RPMI8226 (cell line): ENCODE measurements at regions not wholly inside any gene's neighbourhood (a gene's known extent, or its start where the extent isn't known, plus 50 kb on each side); places are given as distances from the start of the nearest gene placed in this dataset.
"Not testable (repeated sequence)": the region's sequence is repeated elsewhere in the genome, so short reads cannot be mapped to it uniquely, and the experiment has no call there.

Experiments used
- DNase-seq: peaks from one replicate; pipeline ENCODE4 v3.0.0-alpha.2; 2015

DNA sequence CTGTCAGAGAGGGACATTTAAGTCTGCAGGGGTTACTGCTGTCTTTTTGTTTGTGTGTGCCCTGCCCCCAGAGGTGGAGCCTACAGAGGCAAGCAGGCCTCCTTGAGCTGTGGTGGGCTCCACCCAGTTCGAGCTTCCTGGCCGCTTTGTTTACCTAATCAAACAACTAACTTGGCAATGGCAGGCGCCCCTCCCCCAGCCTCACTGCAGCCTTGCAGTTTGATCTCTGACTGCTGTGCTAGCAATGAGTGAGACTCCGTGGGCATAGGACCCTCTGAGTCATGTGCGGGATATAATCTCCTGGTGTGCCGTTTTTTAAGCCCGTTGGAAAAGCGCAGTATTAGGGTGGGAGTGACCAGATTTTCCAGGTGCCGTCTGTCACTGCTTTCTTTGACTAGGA lies 216.8 kb upstream of the CDKN2B start:
- DNase-seq = not testable (repeated sequence)

DNA sequence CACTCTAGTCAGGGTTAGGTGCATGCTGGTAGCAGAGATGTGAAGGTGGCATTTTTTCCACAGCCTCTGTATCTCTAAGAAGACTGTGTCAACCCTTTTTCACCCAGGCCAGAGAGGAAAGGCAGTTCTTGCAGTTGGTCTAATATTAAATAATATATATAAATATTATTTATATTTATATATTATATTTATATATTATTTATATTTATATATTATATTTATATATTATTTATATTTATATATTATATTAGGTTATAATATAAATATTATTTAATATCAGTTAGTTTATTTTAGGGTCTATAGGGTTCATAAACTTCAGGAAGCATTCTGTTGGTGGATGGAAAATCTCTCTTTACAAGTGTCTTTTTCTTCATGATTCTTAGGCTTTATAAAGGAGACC lies 218.6 kb upstream of the DMRTA1 start:
- DNase-seq = no peak

DNA sequence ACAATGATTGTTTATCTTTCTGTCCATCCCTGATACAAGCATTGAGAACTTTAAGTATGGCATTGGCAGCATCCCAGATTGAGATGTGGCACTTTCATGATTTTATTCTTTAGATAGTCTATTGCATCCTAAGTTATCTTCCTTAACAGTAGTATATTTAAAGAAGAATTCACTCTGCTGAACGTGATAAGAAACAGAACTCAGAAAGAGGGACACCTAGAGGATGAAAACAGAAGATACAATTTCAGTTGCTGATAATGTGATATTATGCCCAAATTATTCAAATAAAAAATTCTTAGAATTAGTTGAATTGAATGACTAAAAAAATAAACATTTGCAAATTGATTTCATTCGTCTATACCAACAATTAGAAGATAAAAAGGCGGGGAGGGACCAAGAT lies 218.1 kb upstream of the DMRTA1 start:
- no peak for DNase-seq

DNA sequence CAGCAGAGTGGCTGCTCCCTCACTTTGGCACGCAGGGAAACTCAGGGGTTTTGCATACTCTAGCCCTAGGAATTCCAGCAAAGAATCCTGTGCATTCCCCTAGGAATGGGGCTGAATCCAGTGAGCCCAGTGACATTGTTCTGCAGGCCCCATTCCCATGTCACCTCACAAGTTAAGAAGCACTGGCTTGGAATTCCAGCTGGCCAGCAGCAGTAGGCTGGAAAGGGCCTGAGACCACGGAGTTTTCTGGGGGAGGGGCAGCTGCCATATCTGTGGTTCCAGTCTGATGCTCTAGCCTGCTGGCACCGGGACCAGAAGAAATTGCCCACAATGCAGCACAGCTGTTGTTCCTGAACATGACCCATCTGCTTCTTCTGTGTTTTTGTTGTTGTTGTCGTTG lies 217.6 kb upstream of the DMRTA1 start:
- no peak for DNase-seq

DNA sequence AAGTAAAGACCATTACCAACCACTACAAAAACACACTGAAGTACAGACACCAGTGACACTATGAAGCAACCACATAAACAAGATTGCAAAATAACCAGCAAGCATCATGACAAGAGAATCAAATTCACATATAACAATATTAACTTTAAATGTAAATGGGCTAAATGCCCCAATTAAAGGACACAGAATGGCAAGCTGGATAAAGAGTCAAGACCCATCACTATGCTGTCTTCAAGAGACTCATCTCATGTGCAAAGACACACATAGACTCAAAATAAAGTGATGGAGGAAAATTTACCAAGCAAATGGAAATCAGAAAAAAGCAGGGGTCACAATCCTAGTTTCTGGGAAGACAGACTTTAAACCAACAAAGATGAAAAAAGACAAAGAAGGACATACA lies 215.3 kb upstream of the DMRTA1 start:
- DNase-seq = not testable (repeated sequence)

DNA sequence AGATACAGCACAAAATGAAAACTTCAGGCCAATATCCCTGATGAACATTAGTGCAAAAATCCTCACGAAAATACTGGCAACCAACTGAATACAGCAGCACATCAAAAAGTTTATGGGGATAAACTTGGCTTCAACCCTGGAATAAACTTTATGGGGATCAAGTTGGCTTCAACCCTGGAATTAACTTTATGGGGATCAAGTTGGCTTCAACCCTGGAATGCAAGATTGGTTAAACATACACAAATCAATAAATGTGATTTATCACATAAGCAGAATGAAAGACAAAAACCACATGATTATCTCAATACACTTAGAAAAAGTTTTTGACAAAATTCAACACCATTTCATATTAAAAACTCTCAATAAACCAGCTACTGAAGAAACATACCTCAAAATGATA lies 213.7 kb upstream of the DMRTA1 start:
- DNase-seq = no peak

DNA sequence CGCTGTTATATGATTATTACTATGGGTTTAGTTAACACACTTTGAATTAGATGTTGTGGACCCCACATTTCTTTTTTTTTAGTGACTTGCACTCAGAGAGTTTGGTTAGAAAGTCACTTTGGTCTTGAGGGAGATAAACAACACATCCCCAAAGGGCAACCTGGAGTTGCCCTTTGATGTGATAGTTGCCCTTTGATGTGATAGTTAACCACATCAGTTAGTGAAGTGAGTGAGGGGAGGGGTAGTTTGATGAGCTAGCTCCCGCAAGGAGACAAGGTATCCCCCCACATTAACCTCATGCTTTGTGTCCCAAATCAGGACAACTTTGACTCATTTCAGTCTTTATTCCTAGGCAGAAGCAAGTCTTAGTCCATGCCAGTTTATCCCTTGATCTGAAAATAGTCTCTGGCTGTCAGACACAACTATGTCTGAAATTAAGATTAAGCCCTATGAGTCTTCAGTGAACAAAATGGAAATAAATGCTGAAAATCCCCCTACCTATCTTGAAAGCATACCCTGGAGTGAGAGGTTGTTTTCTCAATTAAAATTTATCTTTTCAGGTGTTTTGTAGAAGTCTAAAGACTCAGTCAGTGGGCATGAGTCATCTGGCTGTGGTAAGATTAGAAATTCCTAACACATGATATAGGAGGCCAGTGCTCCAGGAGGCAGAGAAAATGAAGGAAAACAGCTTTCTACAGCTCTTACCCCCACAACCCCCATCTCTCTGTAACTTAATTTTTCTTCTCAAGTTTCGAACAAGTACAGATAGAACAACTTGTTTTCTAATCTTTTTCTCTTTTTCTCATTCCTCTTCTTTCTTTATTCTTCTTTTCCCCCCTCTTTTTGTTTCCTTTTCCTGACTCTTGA lies 208.9 kb upstream of the DMRTA1 start:
- no peak for DNase-seq

DNA sequence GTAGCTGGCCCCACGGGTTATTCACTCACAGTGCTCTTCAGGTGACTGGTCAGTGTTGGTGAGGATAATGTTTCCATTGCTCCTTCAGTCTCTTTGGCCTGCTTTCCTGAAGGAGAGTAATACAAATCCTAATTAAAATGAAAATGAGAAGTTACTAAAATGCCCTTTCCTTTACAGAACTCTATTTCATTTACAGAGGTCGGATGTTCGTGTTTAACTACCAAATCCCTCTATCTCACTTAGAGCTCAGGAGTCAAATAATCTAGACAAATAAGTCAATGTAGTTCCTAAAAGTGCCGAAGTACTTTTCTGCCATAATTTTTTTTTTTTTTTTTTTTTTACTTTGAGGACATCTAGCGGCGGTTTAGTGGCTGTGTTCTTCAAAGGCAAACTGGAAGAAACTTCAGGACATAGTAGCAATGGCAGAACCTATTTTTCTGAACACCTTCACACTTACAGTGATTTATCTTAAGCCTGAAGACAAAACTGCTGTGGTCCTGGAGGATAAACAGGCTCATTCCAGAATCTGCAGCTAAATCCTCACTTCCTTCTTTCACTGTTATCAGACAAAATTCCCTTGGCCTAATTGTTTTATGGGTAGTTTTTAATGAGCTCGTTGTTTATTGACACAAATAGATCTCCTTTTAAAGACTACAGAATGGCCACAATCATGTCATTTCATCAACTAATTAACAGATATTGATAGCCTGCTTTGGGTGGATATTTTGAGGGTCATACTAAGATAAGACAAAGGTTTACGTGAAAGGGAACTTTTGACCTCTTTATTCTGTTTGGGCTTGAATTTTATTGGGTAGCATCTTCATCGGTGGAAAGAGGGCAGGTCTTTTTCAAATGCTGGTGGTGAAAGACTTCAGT lies 207.6 kb upstream of the DMRTA1 start:
- peak; percentile 33 for DNase-seq

DNA sequence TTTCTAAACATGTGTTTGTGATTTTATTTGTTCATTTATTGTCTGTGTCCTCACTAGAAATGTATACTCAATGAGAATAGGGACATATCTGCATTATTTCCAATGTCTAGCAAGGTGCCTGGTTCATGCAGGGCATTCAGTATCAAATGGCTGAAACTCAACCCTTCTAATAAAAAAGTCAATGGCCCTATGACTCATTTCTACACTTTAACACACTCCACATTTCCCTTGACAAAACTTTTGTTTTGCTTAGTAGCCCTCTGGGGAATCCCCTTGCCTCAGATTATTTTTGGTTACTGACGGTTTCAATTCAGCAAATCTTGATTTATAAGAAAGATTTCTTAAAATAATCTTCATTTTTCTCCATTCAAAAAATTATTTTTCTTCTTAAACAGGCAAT lies 206.0 kb upstream of the DMRTA1 start:
- peak; percentile 34 for DNase-seq

DNA sequence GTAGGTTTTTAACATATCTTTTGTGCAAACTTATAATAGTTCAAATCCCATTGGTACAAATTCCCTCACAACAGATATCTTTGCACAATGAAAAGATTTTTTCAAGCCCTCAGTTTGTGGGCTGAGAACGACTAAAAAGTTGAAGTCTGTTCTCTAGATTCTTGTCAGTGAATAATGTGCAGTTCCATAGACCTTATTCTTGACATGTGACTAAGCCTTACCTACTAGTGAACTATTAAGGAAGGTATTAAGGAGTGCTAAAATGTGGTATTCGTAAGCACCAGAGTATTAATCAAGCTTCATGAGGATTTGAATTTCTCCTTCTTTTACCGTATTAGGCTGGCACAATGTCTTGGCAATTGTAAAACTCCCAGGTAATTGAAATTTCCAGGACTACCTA lies 205.6 kb upstream of the DMRTA1 start:
- DNase-seq = peak; percentile 10

DNA sequence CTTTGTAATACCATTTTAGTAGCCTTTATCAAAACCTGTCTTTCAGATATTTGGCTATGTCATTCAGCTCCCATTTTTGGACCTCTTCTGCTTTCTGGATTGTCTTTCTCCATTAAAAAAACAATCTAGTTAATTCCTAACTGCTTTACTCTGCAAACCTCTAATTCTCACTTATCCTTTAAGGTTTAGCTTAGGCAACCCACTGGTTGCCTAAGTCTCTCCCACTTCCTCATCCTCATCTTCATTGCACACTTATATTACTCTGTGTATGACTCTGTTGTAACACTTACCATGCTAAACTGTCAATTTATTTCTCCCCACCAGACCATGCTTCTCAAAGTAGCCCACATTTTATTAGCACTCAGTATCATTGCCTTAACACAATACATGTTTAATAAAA lies 205.0 kb upstream of the DMRTA1 start:
- no peak for DNase-seq

DNA sequence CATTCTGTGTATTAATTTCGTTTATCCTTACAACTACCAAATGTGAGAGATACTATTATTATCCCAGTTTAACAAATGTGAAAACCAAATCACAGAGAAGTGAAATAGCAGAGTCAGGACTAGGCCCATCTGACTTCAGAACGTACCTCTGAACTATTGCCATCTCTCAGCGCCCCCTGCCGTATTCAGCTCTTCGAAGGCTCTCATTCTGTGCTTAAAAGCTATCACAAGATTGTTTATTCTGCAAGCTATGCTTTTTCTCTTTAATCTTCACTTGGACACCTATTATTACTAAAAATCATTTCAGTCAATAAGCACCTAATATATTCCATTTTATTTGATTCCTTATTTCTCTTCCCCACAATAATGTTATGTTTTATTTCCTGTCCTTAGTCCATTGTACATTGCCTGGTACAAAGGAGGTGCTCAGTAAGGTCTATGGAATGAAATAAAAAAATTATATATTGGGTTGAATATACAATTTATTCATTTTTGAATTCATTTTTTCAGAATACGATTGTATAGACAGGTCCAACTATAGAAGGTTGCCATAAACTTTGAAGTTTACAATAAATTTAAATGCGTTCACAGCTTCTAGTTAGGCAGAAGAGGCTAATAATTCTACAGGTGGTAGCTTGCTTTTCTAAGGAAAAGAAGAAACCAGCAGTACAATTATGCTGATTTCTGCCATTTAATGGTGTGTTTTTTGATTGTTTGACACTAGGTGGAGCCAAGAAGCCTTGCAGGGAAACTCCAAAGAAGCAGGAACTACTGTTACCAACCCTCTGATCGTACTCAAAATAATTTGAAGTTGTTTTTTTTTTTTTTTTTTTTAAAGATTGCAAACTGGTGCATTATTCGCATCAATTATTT lies 202.2 kb upstream of the DMRTA1 start:
- peak; percentile 56 for DNase-seq

DNA sequence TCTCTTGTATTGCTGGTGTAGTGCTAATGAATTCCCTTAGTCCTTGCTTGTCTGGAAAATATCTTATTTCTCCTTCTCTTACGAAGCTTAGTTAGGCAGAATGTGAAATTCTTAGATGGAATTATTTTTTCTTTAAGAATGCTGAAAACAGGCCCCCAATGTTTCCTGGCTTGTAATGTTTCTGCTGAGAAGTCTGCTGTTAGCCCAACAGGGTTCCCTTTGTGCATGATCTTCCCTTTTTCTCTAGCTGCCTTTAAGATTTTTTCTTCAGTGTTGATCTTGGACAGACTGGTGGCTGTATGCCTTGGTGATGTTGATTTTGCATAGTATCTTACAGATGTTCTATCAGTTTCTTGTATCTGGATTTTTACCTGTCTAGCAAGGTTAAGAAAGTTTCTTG lies 191.3 kb upstream of the DMRTA1 start:
- DNase-seq = no peak

DNA sequence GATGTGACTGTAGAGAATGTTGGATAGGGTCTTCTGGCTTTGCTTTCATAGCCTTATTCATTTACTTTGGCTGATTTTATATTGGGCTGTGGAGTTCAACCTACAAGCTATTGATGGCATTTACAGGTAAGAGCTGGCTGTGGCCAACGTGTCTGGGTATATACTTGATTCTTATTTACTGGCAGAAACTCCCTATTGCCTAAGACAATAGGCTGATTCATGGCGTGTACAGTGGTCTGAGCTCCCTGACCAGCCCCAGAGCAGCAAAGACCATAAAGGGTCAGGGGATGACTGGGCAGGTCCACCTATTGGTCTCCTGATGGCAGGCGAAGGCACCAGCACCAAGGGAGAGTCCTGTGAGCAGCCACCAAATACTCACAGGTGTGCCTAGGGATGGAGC lies 190.2 kb upstream of the DMRTA1 start:
- DNase-seq = no peak

DNA sequence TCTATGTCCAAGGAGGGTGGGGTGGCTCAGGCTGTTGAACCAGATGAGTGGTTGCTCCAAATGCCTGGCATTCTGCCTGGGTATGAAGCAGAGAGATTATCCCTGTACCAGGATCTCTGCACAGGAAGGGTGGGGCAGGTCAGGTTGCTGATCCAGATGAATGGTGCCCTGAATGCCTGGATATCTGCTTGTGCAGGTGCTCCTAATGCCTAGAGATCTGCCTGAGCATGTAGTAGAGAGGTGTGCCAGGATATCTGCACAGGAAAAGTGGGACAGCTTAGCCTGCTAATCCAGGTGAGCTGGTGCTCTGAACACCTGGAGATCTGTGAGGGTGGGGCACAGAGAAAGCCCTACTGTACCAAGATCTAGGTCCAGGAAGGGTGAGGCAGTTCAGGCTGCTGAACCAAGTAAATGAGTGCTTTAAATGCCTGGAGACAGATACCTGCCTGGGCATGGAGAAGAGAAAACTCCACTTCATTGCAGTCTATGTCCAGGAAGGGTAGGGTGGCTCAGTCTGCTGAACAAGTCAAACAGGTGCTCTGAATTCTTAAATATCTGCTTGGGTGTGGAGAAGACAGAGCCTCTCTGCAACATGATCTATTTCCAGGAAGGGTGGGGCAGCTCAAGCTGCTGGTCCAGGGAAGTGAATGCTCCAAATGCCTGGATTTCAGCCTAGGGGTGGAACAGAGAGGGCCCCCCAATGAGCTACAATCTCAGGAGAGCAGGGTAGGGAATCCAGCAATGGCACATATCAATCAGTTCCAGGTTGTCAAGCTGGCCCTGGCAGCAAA lies 189.4 kb upstream of the DMRTA1 start:
- DNase-seq = no peak

DNA sequence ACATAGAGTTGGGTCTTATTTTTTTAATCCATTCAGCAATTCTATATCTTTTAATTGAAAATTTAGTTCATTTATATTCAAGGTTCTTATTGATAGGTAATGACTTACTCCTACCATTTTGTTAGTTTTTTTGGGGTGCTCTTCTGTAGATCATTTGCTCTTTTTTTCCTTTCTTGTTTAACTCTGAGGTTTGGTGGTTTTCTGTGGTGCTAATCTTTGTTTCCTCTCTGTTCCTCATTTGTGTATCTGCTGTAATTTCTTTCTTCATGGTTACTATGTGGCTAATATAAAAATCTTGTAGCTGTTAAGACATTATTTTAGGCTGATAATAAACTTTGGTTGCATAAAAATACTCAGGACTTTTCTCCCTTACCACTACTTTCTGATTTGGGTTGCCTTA lies 181.6 kb upstream of the DMRTA1 start:
- DNase-seq = no peak

DNA sequence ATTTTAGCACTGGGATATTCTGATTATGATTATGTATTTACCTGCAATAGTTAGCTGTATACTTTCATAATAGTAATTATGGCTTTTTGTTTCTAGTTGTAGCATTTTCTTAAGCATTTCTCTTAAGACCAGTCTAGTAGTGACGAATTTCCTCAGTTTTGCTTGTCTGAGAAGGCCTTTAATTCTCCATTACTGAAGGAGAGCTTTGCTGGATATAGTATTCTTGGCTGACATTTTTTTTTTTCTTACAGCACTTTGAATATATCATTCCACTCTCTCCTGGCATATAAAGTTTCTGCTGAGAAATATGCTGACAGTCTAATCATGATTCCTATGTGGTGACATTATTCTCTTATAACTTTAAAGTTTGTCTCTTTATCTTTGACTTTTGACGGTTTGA lies 181.1 kb upstream of the DMRTA1 start:
- no peak for DNase-seq

DNA sequence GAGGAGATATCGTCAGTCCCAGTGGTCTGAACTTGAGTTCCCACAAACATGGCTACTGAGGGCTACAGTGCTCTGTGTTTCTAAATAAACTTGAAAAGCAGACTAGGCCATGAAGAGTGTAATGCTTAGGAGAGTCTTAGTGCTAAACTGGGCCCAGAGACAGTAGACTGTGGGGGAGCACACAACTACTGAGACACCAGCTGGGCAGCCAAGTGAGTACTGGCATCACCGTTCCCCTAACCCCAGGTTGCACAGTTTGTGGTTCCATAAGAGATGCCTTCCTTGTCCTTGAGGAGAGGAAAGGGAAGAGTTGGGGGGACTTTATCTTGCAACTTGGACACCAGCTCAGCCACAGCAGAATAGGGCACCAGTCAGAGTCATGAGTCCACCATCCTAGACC lies 172.1 kb upstream of the DMRTA1 start:
- DNase-seq = no peak

DNA sequence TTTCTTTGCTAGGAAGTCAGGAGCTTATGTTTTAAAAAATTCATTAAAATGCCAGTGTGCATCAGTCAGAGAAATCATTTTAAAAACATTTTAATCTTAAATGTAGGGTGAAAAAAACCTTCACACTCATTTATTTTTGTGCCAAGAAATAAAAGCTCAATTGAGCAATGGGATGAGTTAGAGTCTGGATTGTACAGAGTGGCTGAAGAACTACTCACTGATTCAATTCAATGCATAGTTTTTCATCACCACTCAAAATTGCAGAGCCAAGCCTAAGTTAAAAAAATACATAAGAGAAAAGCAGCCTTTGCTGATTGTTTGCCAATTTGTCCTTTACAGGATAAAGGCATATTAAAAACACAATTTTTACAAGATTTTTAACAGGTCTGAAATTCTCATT lies 168.2 kb upstream of the DMRTA1 start:
- no peak for DNase-seq

DNA sequence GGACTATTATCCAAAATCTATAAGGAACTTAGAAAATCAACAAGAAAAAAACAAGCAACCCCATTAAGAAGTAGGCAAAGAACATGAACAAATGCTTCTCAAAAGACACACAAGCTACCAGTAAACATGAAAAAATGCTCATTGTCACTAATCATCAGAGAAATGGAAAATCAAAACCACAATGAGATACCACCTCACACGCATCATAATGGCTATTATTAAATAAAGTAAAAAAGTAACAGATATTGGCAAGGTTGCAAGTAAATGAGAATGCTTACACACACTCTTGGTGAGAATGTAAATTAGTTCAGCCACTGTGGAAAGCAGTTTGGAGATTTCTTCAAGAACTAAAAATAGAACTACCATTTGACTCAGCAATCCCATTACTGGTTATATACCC lies 167.0 kb upstream of the DMRTA1 start:
- no peak for DNase-seq

DNA sequence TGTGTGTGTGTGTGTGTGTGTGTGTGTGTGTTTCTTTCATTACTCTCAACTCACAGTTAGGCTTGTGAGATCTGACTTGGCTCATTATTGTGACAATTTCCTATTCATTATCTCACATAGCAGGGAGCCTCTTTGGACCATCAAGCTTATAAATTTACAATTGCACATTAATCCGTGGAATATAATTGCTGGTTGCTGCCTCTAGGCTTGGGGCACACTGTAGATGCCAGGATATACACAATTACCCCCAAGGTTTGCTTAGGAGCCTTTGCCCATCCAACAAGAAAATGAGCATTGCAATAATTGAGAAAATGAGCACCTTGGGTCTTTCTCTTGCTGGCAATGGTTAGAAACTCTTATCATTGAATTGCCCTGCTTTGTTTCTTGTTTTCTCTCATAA lies 161.6 kb upstream of the DMRTA1 start:
- no peak for DNase-seq

DNA sequence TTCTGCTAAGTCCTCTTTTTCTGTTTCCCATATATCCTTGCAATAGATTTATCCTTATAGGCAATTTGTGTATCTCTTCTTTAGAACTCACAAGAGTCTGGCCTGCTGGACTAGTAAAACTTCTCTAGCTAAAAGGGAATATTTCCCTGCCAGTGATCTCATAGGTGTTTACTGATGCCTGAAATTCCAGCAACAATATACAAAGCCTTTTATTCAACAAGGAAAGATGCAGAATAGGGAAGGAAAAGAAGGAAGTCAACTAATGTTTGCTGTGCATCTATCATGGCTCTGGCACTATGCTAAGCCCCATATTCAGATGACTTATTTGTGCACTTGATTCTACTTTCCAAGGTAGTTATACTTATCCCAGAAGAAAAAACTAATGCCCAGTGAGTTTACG lies 160.0 kb upstream of the DMRTA1 start:
- DNase-seq = no peak
